Pulmonary artery endothelial cell (primary cell): ENCODE measurements at regions not wholly inside any gene's neighbourhood (a gene's known extent, or its start where the extent isn't known, plus 50 kb on each side); places are given as distances from the start of the nearest gene placed in this dataset.

Source experiments
- DNase-seq: peaks from one replicate; pipeline ENCODE4 v3.0.0-alpha.2; 2011; ENCODE audit warnings: low read depth, low spot score

GRCh38 chr11:41970681-41971080 lies 511.2 kb upstream of the LRRC4C start:
- no peak for DNase-seq

- DNase-seq: no peak
Measured at GRCh38 chr11:41971592-41971991, 512.1 kb upstream of the LRRC4C start.

- no peak for DNase-seq
Measured at GRCh38 chr11:41978945-41979344, 519.5 kb upstream of the LRRC4C start.

GRCh38 chr11:41980741-41981140 lies 521.3 kb upstream of the LRRC4C start:
- DNase-seq: no peak

GRCh38 chr11:41982276-41982675 lies 522.8 kb upstream of the LRRC4C start:
- no peak for DNase-seq

GRCh38 chr11:41982975-41983374 lies 523.5 kb upstream of the LRRC4C start:
- DNase-seq: no peak

- no peak for DNase-seq
Measured at GRCh38 chr11:41983475-41983874, 524.0 kb upstream of the LRRC4C start.

GRCh38 chr11:41984023-41984422 lies 524.6 kb upstream of the LRRC4C start:
- DNase-seq: no peak

- no peak for DNase-seq
Measured at GRCh38 chr11:41985799-41986198, 526.3 kb upstream of the LRRC4C start.

- no peak for DNase-seq
Measured at GRCh38 chr11:41988951-41989572, 529.6 kb upstream of the LRRC4C start.

GRCh38 chr11:41989823-41990380 lies 530.5 kb upstream of the LRRC4C start:
- DNase-seq: no peak

- DNase-seq: no peak
Measured at GRCh38 chr11:41996533-41996932, 537.1 kb upstream of the LRRC4C start.

GRCh38 chr11:41997844-41998401 lies 538.5 kb upstream of the LRRC4C start:
- no peak for DNase-seq

GRCh38 chr11:41999066-41999465 lies 539.6 kb upstream of the LRRC4C start:
- no peak for DNase-seq

GRCh38 chr11:42003801-42004200 lies 544.3 kb upstream of the LRRC4C start:
- no peak for DNase-seq

- no peak for DNase-seq
Measured at GRCh38 chr11:42006766-42007165, 547.3 kb upstream of the LRRC4C start.

GRCh38 chr11:42012271-42012670 lies 552.8 kb upstream of the LRRC4C start:
- DNase-seq: no peak

GRCh38 chr11:42013656-42014201 lies 554.3 kb upstream of the LRRC4C start:
- no peak for DNase-seq

- no peak for DNase-seq
Measured at GRCh38 chr11:42021911-42022310, 562.5 kb upstream of the LRRC4C start.

GRCh38 chr11:42023267-42023666 lies 563.8 kb upstream of the LRRC4C start:
- no peak for DNase-seq

- no peak for DNase-seq
Measured at GRCh38 chr11:42025121-42025803, 565.8 kb upstream of the LRRC4C start.

GRCh38 chr11:42034826-42035225 lies 575.4 kb upstream of the LRRC4C start:
- no peak for DNase-seq
